HG03139 (cell line): ENCODE measurements at regions not wholly inside any gene's neighbourhood (a gene's known extent, or its start where the extent isn't known, plus 50 kb on each side); places are given as distances from the start of the nearest gene placed in this dataset.
A peak's percentile ranks its signal among the peaks of the same experiment; 100 is the strongest.
"Not testable (repeated sequence)": the region's sequence is repeated elsewhere in the genome, so short reads cannot be mapped to it uniquely, and the experiment has no call there.

Experiments used
- ATAC-seq: cut with Tn5 transposase; IDR thresholded peaks from one replicate; pipeline ENCODE4 v1.9.1; 2021; ENCODE audit not compliant: unreplicated experiment

DNA sequence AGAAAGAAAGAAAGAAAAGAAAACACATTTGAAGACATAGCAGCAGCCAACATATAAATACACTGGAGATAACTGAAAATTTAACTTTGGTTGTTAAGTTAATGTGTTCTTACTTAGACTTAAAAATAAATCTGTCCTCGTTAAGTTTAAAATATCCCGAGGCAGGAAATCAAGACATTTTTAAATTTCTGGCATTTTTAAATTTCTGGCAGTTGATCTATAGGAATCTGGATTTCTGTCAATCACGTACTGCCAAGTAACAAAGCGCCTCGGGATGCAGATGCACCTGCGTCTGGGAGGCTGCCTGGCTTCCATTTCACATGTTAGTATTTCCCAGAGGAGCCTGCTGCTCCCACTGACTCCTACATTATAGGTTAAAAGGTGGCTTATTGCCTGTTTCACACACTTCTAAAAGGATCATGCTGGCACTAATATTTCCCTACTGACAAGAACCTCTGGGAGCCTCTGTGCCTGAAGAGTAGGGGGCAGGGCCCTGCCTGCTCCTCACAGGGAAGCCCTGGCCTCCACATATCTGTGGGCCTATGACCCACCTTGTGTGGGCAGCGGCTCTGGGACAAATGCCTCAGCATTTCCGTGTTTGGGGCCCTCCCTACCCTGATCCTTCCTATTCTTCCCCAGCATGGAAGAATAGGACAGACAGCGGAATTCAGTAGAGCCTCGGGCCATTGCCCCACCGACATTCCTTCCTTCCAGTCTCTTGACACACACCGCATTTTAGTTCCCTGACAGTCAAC, 62.8 kb upstream of the ATP12A start:
- no peak for ATAC-seq

DNA sequence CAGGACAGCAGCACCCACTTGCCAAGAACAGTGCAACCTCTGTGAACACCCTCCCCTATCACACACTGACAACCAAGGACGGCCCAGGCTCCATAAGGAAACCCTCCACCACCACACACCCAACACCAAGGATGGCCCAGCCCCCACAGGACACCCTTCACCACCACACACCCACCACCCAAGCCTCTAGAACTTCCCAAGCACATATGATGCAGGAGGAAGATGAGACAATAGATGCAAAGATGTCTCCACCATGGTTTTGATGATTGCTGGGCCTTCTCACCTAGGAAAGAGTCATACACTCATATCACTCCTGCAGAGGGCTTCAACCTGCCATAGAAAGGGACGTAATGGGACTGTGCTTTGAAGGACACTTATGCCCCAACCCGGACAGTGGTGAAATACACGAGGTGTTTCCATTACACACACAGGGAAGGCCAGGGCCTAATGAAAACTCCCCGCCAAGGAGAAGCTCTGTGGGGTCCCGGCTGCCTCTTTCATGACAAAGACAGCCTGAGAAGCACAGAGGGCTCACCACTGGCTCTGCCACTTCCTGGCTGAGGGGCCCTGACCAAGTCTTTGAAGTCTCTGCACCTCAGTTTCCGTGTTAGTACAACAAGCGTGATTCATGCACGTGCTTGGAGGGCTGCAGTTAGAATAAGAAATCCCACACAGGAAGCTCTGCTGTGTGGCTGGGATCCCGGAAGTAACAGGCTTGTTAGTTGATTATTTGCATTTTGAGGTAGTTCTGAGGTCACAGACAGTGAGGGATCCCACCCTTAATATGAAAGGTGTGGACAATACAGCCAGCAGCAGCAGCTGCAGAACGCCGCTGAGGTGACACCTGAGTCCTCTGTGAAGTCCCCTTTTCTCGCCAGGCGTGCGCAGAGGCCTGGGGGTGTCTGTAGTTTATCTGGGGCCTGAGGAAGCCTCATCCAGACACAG, 61.9 kb upstream of the ATP12A start:
- peak; percentile 73 for ATAC-seq

DNA sequence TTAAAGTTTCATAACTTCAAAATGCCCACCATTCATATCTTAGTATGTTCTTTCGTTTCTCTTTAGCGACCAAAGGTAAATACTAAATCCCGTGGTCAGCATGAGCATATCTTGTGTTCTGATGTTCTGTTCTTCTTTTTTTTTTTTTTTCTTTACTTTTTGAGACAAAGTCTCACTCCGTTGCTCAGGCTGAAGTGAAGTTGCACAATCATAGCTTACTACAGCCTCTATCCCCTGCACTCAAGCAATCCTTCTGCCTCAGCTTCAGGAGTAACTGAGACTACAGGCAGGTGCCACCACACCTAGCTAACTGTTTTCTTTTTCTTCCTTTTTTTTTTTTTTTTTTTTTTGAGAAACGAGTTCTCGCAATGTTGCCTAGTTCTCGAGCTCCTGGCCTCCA, 60.9 kb upstream of the ATP12A start:
- ATAC-seq = no peak

DNA sequence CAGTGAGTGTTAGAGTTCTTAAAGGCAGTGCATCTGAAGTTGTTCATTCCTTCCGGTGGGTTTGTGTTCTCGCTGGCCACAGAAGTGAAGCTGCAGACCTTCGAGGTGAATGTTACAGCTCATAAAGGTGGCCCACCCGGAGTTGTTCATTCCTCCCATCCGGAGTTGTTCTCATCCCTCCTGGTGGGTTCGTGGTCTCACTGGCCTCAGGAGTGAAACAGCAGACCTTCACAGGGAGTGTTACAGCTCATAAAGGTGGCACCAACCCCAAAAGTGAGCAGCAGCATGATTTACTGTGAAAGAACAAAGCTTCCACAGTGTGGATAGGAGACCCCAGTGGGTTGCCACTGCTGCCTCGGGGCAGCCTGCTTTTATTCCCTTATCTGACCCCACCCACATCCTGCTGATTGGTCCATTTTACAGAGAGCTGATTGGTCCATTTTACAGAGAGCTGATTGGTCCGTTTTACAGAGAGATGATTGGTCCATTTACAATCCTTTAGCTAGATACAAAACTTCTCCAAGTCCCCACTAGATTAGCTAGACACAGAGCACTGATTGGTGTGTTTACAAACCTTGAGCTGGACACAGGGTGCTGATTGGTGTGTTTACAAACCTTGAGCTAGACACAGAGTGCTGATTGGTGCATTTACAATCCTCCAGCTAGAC, 57.6 kb upstream of the ATP12A start:
- not testable (repeated sequence) for ATAC-seq

DNA sequence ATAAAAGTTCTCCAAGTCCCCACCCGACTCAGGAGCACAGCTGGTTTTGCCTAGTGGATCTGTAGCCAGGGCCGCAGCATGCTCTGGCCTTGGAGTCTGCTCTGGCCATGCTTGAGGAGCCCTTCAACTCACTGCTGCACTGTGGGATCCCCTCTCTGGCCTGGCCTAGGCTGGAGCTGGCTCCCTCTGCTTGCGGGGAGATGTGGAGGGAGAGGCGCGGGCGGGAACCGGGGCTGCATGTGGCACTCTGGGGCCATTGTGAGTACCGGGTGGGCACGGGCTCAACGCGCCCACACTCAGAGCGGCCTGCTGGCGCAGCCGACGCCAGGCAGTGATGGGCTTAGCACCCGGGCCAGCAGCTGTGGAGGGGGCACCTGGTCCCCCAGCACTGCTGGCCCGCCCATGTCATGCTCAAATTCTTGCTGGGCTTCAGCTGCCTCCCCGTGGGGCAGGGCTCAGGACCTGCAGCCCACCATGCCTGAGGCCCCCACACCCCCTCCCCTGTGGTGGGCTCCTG, 57.0 kb upstream of the ATP12A start:
- ATAC-seq = no peak

DNA sequence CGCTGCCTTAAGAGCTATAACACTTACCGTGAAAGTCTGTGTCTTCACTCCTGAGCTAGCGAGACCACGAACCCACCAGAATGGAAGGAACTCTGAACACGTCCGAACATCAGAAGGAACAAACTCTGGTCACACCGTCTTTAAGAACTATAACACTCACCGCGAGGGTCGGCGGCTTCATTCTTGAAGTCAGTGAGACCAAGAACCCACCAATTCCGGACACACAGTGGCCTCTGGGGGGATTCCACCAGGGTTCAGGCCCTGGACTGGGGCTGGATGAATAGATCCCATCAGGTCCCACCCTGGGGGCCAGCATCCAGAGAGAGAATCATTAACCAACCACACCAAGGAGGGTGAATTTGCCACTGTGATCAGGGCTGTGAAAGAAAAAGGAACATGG, 55.8 kb upstream of the ATP12A start:
- no peak for ATAC-seq

DNA sequence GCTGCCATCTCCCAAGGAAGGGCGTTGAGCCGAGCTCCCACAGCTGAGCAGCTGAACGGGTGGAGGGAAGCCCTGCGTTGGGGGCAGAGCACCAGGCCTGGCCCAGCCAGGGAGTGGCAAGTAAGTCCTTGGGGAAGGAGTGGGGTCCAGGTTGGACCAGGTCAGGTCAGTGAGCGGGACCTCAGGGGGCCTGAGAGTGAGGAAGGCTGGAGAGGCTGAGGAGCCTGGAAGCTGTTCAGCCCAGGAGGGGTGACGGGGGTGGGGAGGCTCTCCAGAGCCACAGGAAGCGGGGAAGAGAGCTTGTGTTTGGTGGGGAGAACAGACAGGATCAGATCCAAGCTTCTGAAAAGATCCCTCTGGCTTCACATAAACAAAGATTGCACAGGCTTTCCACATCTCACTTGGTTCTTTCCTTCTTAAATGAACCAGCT, 55.4 kb upstream of the ATP12A start:
- ATAC-seq = no peak

DNA sequence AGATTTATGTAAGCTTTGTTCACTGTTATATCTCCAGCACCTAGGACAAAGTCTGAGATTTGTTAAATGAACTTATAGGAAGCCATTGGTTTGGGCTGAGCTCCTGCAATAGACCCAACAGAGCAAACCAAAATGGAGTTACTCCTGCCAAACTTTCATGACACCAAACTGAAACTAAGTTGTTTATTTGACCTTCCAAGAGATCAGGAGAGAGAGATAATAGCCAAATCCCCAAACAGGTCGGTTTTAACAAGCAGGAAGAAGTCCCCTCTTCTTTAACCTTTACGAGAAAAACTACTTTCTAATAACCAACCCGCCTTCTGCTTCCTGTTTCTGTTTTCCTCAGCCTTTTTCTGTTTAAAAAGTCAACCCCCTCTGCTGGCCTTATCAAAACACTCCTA, 54.9 kb upstream of the ATP12A start:
- no peak for ATAC-seq

DNA sequence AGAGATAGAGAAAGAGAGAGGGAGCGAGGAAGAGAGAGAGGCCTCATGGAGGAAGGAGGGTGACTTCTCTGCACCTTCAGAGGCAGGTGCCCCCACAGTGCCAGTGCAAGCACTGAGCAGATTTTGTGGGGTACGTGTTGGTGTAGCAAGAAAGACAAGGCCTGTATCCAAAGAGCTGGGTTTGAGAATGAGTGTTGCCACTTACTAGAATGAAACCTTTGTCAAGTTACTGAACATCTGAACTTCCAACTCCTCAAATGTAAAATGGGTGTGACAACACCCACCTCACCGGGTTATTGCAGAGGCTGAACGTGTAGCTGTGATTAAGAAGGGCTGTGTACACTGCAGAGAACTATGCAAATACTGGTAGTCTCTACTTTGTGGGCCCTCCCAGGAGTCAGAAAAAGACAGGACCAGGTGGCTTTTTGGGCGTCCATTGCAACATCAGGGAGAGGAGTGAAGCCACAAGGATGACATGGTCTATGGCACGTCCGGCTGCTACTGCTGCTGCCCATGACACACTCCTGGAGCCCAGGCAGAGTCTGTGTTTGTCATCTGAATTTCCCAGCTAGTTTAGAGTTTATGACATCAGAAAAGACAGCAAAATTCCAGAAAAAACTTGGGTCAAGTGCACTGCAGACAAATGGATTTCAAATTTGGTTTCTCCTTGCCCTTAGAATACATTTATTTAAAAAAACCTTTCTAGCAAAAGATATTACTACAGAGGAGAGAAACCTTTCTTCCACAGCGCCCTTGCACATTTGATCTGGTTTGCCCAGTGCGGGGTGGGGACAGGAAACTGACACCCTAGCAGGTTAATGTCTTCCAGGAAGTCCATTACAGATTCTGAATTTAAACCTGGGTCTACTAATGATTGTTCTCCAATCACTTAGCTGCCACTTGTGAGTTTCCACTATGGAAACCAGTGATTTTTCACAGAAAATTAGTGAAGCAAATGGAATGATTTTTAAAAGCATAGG, 54.0 kb upstream of the ATP12A start:
- ATAC-seq = no peak

DNA sequence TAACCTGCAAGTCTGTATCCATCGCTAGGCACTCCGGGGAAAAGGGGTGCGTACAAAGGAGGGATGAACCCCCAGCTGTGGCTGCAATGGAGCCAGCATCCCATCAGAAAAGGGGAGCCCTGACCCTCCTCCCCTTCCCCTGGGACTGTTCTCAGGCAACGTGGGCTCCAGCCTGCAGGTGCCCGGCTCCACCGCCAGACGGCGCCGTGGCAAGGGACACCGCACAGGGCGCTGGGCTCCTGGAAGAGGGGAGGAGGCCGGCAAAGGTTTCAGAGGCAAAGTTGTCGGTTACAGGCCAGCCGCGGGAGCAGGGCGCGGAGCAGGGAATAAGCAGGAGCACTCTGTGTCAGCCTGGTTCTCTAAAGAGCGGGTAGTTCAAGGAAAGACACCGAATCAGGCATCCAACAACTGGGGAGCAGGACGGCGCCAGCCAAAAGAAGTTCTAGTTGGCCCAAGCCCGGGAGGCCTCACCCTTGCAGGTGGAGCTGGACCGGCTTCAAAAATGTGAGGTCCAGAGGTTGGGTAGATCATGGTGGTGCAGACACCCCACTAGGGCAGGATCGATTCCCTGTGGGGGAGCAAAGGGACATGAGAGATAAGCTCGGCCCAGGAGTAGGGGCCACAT, 53.0 kb upstream of the ATP12A start:
- ATAC-seq = no peak

DNA sequence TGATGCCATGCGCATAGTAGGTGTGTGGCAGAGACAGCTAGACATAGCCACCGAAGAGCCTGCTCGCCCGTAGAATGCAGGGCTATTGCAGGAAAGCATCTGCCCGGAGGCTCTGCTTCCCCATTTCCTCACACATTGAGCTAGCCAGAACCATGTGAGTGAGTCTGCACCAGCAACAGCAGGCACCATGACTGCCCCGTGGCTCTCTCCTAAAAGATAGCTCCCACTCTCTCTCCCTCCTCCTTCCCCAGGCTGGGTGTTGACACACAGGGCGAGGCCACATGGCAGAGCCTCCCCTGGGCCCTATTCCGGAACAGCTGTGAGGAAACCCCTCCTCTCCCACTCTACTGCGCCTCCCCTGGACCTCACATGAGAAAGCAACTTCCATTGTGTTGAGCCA, 52.3 kb upstream of the ATP12A start:
- no peak for ATAC-seq

DNA sequence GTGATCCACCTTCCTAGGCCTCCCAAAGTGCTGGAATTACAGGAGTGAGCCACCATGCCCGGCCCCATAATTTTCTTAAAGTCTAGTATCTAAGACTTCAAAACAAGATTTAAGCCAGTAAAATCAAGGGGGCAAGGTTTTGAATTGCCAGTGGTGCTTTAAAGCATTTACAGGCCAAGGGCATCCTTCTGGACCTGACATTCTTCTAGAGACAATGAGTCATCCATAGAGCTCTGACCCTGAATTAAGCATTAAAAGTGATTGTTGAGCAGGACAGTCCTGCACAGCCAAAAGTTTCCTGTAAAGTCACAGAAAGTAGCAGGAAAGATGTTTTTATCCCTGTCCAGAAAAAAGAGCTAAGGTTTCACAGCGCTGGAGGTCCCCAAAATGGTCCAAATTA, 50.9 kb upstream of the ATP12A start:
- ATAC-seq = no peak

DNA sequence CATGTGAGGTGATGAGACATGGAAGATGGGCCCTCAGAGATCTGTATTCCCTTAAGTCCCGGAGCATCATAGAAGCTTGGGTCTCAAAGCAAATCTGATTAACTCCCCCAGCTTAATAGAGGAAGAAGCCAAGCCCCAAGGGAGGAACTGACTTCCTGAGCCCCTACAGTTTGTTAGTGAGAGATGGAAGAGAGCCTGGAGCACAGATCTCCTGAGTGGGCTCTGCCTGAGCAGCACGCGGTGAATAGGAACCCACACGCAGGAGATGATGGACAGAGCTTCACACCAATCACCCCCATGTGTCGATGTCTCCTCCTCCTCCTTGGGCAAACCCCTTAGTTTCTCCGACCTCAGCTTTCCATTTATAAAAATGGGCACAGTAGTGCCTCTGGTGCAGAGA, 50.1 kb upstream of the ATP12A start:
- no peak for ATAC-seq
